Astrocyte of the spinal cord (primary cell): ENCODE measurements at regions not wholly inside any gene's neighbourhood (a gene's known extent, or its start where the extent isn't known, plus 50 kb on each side); places are given as distances from the start of the nearest gene placed in this dataset.

Experiments used
- DNase-seq: peaks from one replicate; pipeline ENCODE4 v3.0.0; 2011; ENCODE audit warnings: low read depth, low spot score
- H3K4me3 ChIP-seq: 2 replicates; pipeline ENCODE4 v1.5.1; 2011; ENCODE audit warnings: low read depth, mild to moderate bottlenecking, low read length, moderate library complexity
- in situ Hi-C: cut with HindIII; loops from 2 replicates; pipeline ENCODE4 v1.10.0; 2017; ENCODE audit warnings: low sequenced_read_pairs
- TF ChIP-seq, protein P1 (sequence below): IDR thresholded peaks from 2 replicates; pipeline ENCODE4 v1.5.1; 2012; ENCODE audit warnings: low read depth, mild to moderate bottlenecking, low read length, inconsistent platforms

GRCh38 chr9:89864257-89864656 lies 259.4 kb downstream of the GADD45G start:
- in situ Hi-C loops, result no loop called here
- no peak overlapping the region for H3K4me3 ChIP-seq
- DNase-seq, result no peak
- TF ChIP-seq, protein P1, sequence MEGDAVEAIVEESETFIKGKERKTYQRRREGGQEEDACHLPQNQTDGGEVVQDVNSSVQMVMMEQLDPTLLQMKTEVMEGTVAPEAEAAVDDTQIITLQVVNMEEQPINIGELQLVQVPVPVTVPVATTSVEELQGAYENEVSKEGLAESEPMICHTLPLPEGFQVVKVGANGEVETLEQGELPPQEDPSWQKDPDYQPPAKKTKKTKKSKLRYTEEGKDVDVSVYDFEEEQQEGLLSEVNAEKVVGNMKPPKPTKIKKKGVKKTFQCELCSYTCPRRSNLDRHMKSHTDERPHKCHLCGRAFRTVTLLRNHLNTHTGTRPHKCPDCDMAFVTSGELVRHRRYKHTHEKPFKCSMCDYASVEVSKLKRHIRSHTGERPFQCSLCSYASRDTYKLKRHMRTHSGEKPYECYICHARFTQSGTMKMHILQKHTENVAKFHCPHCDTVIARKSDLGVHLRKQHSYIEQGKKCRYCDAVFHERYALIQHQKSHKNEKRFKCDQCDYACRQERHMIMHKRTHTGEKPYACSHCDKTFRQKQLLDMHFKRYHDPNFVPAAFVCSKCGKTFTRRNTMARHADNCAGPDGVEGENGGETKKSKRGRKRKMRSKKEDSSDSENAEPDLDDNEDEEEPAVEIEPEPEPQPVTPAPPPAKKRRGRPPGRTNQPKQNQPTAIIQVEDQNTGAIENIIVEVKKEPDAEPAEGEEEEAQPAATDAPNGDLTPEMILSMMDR, result no peak

DNA sequence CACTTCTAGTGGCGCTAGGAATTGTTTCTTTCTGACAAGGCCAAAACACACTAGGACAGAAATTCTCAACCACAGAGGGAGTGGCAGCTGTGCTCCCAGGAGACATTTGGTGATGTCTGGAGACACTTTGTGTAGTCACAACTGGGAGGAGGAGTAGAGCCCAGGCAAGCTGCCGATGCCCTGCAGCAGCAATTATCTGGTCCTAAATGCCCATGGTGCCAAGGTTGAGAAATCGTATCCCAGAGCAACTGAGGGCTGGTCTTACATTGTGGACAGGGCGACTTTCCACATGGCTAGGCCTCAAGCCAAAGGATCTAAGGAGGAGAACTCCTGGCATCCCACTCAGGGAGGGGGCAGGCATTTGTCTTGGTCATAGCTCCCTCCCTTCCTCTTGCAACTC lies 259.9 kb downstream of the GADD45G start:
- TF ChIP-seq, protein P1, result no peak
- no peak overlapping the region for H3K4me3 ChIP-seq
- no peak for DNase-seq
- in situ Hi-C loops, result no loop called here

GRCh38 chr9:89865357-89865756 lies 260.5 kb downstream of the GADD45G start:
- in situ Hi-C loops, result no loop called here
- DNase-seq, result no peak

DNA sequence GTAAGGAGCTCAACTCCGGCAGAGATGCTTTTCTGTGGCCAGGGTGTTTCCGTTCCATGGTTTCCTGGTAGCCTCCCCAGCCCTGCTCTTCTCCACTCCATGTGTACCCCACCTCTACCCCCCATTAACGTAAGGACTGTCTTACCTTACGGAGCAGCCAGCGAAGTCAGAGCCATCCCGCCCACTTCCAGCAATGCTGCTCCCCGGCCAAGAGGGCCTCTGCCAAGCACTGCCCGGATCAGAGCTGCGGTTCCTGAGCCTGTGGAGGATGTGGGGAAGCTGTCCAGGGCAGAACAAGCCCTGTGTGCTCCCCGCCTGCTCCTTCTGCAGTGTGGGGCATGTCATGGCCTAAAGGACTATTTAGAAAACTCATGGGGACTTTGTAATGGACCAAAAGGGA lies 261.2 kb downstream of the GADD45G start:
- no peak overlapping the region for H3K4me3 ChIP-seq
- TF ChIP-seq, protein P1, result no peak
- in situ Hi-C loops, result no loop called here
- no peak for DNase-seq

More at GRCh38 chr9:89865357-89865756, 260.5 kb downstream of the GADD45G start:
- TF ChIP-seq, protein P1, result no peak
- no peak overlapping the region for H3K4me3 ChIP-seq

DNA sequence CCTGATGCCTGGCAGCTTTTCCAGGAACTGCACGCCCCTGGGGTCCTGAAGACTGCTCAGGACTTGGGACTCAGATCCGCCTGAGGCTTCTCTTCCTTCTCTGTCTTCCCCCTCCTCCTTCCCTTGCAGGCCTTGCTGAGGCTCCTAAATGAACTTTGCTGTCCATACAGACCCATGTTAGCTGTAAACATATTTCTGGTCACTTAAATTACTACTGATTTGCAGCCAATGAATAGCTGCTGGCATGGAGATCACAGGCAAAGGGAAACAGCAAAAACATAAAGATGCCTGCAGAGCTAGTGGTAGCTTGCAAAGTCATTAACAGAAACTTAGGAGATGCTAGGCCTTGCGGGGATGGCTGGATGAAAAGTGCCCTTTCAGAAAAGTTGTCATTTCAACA lies 261.9 kb downstream of the GADD45G start:
- in situ Hi-C loops, result no loop called here
- no peak overlapping the region for H3K4me3 ChIP-seq
- TF ChIP-seq, protein P1, result no peak
- no peak for DNase-seq

DNA sequence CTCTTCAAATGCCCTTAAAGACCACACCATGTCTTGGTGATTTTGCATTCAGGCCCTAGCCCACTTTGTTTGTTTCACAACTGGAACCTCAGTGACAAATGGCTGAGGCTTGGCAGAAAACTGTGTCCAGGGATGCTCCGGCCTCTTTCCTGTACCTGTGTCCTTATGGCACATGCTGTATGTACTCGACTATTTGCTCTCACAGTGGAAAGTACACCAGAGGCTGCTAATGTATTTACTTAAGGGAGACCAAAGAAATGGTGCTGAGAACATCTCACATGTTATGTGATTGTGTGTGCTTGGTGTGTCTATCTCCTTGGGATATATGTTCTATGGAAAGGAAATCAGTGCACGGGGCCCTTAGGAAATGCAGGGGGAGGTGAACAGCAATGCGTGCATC lies 263.3 kb downstream of the GADD45G start:
- H3K4me3 ChIP-seq, result no peak overlapping the region
- in situ Hi-C loops, result no loop called here
- TF ChIP-seq, protein P1, result no peak
- DNase-seq, result no peak

DNA sequence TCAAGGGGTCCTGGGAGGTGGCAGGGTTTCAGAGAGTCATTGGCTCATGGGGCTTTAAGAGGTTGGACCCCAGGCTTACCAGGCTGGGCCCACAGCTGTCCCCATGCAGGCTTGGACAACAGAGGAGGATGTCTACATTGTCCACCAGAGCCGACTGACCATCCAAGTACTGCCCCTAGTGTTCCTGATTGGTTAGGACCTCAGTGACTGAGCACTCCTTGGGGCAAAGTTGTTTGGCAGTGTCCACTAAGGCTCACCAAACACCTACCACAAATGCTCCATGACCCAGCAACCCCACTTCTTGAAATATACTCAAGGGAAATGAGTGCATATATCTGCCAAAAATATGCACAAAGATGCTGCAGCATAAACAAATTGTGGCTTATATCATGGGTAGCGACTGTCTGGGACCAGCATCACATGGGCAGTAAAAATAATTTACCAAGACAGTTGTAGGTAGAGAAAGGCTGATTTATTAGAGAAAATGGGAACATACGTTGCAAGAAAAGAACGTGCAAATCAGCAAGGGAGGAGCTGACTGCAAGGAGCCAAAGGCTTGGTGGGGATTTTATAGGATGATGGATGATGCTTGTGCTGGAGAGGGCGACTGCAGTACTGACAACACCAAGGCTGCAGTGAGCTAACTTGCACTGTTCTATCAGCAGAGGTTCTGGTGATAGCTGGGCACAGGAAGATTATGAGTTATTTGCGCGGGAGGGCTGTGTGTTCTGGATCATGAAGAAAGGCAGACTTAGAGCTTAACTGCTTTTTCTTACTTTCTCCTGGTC lies 265.2 kb downstream of the GADD45G start:
- in situ Hi-C loops, result no loop called here
- DNase-seq, result no peak
- H3K4me3 ChIP-seq, result no peak overlapping the region
- TF ChIP-seq, protein P1, result no peak
